SH-SY5Y (cell line): ENCODE measurements at regions not wholly inside any gene's neighbourhood (a gene's known extent, or its start where the extent isn't known, plus 50 kb on each side); places are given as distances from the start of the nearest gene placed in this dataset.

Experiments used
- GATA2 ChIP-seq: IDR thresholded peaks from 2 replicates; pipeline ENCODE4 v1.6.1; 2011; ENCODE audit warnings: mild to moderate bottlenecking, low read depth, low read length
- GATA3 ChIP-seq: IDR thresholded peaks from 2 replicates; pipeline ENCODE4 v1.6.1; 2011; ENCODE audit warnings: low read depth, mild to moderate bottlenecking, low read length, moderate library complexity

- no peak for TF ChIP-seq GATA2
- no peak for TF ChIP-seq GATA3
These were observed 153.8 kb upstream of the SLC39A10 start for GRCh38 chr2:195503208-195503607.
